ENCODE measurements at regions not wholly inside any gene's neighbourhood (a gene's known extent, or its start where the extent isn't known, plus 50 kb on each side); places are given as distances from the start of the nearest gene placed in this dataset.

DNA sequence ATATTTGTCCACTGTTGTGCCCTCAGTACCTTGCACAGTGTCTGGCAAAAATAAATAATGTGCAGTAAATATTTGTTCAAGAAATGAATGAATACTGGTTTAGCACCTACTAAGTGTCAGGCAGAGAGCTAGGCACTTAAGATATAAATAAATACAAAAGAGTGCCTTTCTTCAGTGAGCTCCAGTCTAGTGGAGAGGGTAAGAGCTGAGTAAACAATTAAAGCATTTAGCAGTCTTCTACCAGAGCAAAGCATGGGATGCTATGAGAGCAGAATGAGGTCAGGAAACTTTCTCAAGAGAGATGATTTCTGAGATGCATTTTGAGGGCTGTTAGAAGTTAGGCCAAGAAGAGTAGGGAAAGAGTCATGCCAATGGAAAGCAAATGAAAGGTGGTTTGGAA is 314.7 kb downstream of the DSC3 start:
- no peak for ATAC-seq

GRCh38 chr18:30713299-30713698 is 329.2 kb downstream of the DSC3 start:
- Histone ChIP-seq H3K27ac (ENCODE audit: low read length) (no peak overlapping the region), H3K27me3 (ENCODE audit: control insufficient read depth, insufficient read depth, low read length) (no peaks in the 10 kb centered on the region), H3K4me3 (ENCODE audit: low read depth in 2 of 2, low read length in 2 of 2) (no peak overlapping the region), H3K4me1 (ENCODE audit: control insufficient read depth, insufficient read depth, low read length) (no peaks in the 10 kb centered on the region), H3K9me3 (ENCODE audit: control insufficient read depth, insufficient read depth, low read depth, low read length) (no peaks in the 10 kb centered on the region), H3K36me3 (ENCODE audit: control insufficient read depth, insufficient read depth, low read length) (no peaks in the 10 kb centered on the region)
- DNase-seq (ENCODE audit: low read depth, low spot score) (no peak), ATAC-seq (no peak)
- in situ Hi-C loops (cut with HindIII; ENCODE audit: low pct_unique_long_range_greater_than_20kb, low sequenced_read_pairs) (no loop called here), intact Hi-C loops (cut with micrococcal nuclease; ENCODE audit: unreplicated experiment) (no loop called here)
- no TSS peak for BruUV-seq (replicated peaks)
- ChIA-PET POLR2A (no interaction called here), CTCF (no interaction called here)
- TF ChIP-seq POLR2AphosphoS5 (IDR thresholded peaks at IDR 0.05; ENCODE audit: low read depth, low read length) (no peak), TCF7L2 (IDR thresholded peaks at IDR 0.05; ENCODE audit: low read depth, low read length) (no peak)
- TF ChIP-seq, protein P1, sequence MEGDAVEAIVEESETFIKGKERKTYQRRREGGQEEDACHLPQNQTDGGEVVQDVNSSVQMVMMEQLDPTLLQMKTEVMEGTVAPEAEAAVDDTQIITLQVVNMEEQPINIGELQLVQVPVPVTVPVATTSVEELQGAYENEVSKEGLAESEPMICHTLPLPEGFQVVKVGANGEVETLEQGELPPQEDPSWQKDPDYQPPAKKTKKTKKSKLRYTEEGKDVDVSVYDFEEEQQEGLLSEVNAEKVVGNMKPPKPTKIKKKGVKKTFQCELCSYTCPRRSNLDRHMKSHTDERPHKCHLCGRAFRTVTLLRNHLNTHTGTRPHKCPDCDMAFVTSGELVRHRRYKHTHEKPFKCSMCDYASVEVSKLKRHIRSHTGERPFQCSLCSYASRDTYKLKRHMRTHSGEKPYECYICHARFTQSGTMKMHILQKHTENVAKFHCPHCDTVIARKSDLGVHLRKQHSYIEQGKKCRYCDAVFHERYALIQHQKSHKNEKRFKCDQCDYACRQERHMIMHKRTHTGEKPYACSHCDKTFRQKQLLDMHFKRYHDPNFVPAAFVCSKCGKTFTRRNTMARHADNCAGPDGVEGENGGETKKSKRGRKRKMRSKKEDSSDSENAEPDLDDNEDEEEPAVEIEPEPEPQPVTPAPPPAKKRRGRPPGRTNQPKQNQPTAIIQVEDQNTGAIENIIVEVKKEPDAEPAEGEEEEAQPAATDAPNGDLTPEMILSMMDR (IDR thresholded peaks at IDR 0.05) = no peak

More for the DNA sequence above, 314.7 kb downstream of the DSC3 start:
- Histone ChIP-seq H3K27ac (ENCODE audit: low read length) (no peak overlapping the region), H3K4me3 (ENCODE audit: low read depth in 2 of 2, low read length in 2 of 2) (no peak overlapping the region), H3K9me3 (ENCODE audit: control insufficient read depth, insufficient read depth, low read depth, low read length) (no peaks in the 10 kb centered on the region), H3K36me3 (ENCODE audit: control insufficient read depth, insufficient read depth, low read length) (no peaks in the 10 kb centered on the region), H3K27me3 (ENCODE audit: control insufficient read depth, insufficient read depth, low read length) (no peaks in the 10 kb centered on the region), H3K4me1 (ENCODE audit: control insufficient read depth, insufficient read depth, low read length) (no peaks in the 10 kb centered on the region)
- TF ChIP-seq SIN3A (IDR thresholded peaks at IDR 0.05; ENCODE audit: borderline replicate concordance, insufficient read depth, low read depth, low read length) = no peak
- no peak for TF ChIP-seq TCF7L2 (IDR thresholded peaks at IDR 0.05; ENCODE audit: low read depth, low read length)
- TF ChIP-seq, protein P1 (IDR thresholded peaks at IDR 0.05) = no peak
- no peak for TF ChIP-seq REST (IDR thresholded peaks at IDR 0.05; ENCODE audit: insufficient read depth in 1 of 2, low read depth in 2 of 2, low read length in 1 of 2)
- TF ChIP-seq POLR2AphosphoS5 (IDR thresholded peaks at IDR 0.05; ENCODE audit: low read depth, low read length) = no peak
- BruUV-seq (replicated peaks) = no TSS peak
- POLR2A ChIA-PET = no interaction called here
- CTCF ChIA-PET = no interaction called here
- intact Hi-C loops (cut with micrococcal nuclease; ENCODE audit: unreplicated experiment) (no loop called here), in situ Hi-C loops (cut with HindIII; ENCODE audit: low pct_unique_long_range_greater_than_20kb, low sequenced_read_pairs) (no loop called here)
- no peak for DNase-seq (ENCODE audit: low read depth, low spot score)

DNA sequence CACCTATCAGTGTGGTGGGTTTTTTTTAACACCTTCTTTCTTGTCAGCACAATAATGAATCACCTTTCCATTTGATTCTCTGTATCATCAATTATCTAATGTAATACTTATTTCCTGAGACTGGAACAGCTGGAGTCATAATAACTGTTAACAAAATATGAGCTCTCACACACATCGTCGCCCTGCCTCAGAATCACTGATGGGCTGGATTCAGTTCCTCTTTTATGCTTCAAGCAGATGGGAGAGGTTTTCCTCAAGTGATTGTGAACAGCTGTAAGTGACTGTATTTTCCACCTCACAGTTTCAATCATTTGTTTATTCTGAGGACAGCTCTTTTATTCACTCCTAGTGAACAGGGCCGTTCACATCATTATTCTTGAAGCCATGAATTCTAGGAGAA is 330.2 kb downstream of the DSC3 start:
- no peaks in the 10 kb centered on the region for H3K4me1 ChIP-seq (ENCODE audit: control insufficient read depth, insufficient read depth, low read length)
- no peak for ATAC-seq
- no TSS peak for BruUV-seq (replicated peaks)
- H3K4me3 ChIP-seq (ENCODE audit: low read depth in 2 of 2, low read length in 2 of 2) = no peak overlapping the region
- TF ChIP-seq POLR2AphosphoS5 (IDR thresholded peaks at IDR 0.05; ENCODE audit: low read depth, low read length) (no peak), TCF7L2 (IDR thresholded peaks at IDR 0.05; ENCODE audit: low read depth, low read length) (no peak), SIN3A (IDR thresholded peaks at IDR 0.05; ENCODE audit: borderline replicate concordance, insufficient read depth, low read depth, low read length) (no peak), REST (IDR thresholded peaks at IDR 0.05; ENCODE audit: insufficient read depth in 1 of 2, low read depth in 2 of 2, low read length in 1 of 2) (no peak)
- TF ChIP-seq, protein P1 (IDR thresholded peaks at IDR 0.05) = no peak
- no peaks in the 10 kb centered on the region for H3K27me3 ChIP-seq (ENCODE audit: control insufficient read depth, insufficient read depth, low read length)
- intact Hi-C loops (cut with micrococcal nuclease; ENCODE audit: unreplicated experiment) (no loop called here), in situ Hi-C loops (cut with HindIII; ENCODE audit: low pct_unique_long_range_greater_than_20kb, low sequenced_read_pairs) (no loop called here)
- no peak overlapping the region for H3K27ac ChIP-seq (ENCODE audit: low read length)
- DNase-seq (ENCODE audit: low read depth, low spot score) = no peak
- H3K9me3 ChIP-seq (ENCODE audit: control insufficient read depth, insufficient read depth, low read depth, low read length) = no peaks in the 10 kb centered on the region
- ChIA-PET CTCF (no interaction called here), POLR2A (no interaction called here)
- no peaks in the 10 kb centered on the region for H3K36me3 ChIP-seq (ENCODE audit: control insufficient read depth, insufficient read depth, low read length)

All from Panc1 (cell line).